Gastrocnemius medialis (tissue), 4 donors: ENCODE measurements at regions not wholly inside any gene's neighbourhood (a gene's known extent, or its start where the extent isn't known, plus 50 kb on each side); places are given as distances from the start of the nearest gene placed in this dataset.

Experiments used
- POLR2A ChIP-seq, 2 donors: fragments of 450-650 bp; IDR thresholded peaks; one replicate each; pipeline ENCODE4 v1.6.1; 2017; ENCODE audit warnings: antibody characterized with exemption in 2 of 2, mild to moderate bottlenecking in 2 of 2, moderate library complexity in 2 of 2
- TF ChIP-seq, protein P1 (sequence below), 5 experiments: fragments of 450-650 bp in 3 of 5; fragments of 200-600 bp in 2 of 5; sonication (generic) in 2 of 5; IDR thresholded peaks in 4 of 5; conservative IDR thresholded peaks in 1 of 5; 1 replicate in 4 of 5; 2 replicates in 1 of 5; pipeline ENCODE4 v1.5.1; 2016 to 2019; ENCODE audit warnings: antibody characterized with exemption in 5 of 5, mild to moderate bottlenecking in 3 of 5, moderate library complexity in 3 of 5

DNA sequence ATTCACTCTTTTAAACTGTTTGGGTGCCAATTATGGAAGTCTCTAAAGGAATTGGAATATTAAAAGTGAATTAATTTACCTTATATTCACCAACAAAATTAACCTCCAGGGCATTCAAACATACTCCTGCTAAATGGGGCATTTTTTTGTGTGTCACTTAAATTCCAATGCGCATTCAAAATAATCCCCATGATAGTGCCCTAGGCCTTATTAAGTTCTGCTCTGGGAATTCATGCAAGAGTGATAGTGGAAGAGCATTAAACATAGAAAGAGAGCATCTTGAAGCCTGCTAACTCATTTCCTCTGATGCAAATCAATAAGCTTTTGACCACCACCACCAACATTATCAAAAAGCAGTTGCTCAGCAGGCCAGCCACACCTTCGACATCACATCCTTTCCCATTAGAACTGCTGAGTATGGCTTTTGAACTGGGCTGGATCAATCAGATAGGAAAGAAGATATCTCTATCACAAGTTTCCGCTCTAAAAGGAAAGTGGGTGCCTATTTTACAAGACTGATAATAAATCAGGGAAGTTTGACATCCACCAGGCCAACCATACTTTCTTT is 156.7 kb downstream of the TMCO5A start:
- no peak for TF ChIP-seq POLR2A (IDR thresholded peaks at IDR 0.05)
- TF ChIP-seq, protein P1, sequence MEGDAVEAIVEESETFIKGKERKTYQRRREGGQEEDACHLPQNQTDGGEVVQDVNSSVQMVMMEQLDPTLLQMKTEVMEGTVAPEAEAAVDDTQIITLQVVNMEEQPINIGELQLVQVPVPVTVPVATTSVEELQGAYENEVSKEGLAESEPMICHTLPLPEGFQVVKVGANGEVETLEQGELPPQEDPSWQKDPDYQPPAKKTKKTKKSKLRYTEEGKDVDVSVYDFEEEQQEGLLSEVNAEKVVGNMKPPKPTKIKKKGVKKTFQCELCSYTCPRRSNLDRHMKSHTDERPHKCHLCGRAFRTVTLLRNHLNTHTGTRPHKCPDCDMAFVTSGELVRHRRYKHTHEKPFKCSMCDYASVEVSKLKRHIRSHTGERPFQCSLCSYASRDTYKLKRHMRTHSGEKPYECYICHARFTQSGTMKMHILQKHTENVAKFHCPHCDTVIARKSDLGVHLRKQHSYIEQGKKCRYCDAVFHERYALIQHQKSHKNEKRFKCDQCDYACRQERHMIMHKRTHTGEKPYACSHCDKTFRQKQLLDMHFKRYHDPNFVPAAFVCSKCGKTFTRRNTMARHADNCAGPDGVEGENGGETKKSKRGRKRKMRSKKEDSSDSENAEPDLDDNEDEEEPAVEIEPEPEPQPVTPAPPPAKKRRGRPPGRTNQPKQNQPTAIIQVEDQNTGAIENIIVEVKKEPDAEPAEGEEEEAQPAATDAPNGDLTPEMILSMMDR (IDR thresholded peaks at IDR 0.05 in 4 of 5, conservative IDR thresholded peaks at IDR 0.05 in 1 of 5): no peak
